Spinal cord (tissue), 9 donors: ENCODE measurements at regions not wholly inside any gene's neighbourhood (a gene's known extent, or its start where the extent isn't known, plus 50 kb on each side); places are given as distances from the start of the nearest gene placed in this dataset.
"Not testable (repeated sequence)": the region's sequence is repeated elsewhere in the genome, so short reads cannot be mapped to it uniquely, and the experiment has no call there.

Source experiments
- DNase-seq, 6 donors: peaks; one replicate each; pipeline versions ENCODE4 v3.0.0 to v3.0.0-alpha.2; 2013 to 2015; ENCODE audit warnings: low spot score in 6 of 6, low read depth in 4 of 6
- H3K27ac ChIP-seq: one replicate; pipeline ENCODE4 v1.5.1; 2013; ENCODE audit warnings: low read depth, low read length, control low read depth
- H3K27me3 ChIP-seq: one replicate; pipeline ENCODE4 v1.6.1; 2013; ENCODE audit warnings: low read length; ENCODE audit not compliant: control insufficient read depth, insufficient read depth
- H3K36me3 ChIP-seq: one replicate; pipeline ENCODE4 v1.6.1; 2013; ENCODE audit warnings: low read length; ENCODE audit not compliant: control insufficient read depth, insufficient read depth
- H3K4me1 ChIP-seq: one replicate; pipeline ENCODE4 v1.6.1; 2013; ENCODE audit warnings: low read length; ENCODE audit not compliant: control insufficient read depth, insufficient read depth
- H3K4me3 ChIP-seq: one replicate; pipeline ENCODE4 v1.5.1; 2013; ENCODE audit warnings: low read depth, low read length, control low read depth
- H3K9me3 ChIP-seq: one replicate; pipeline ENCODE4 v1.6.1; 2013; ENCODE audit warnings: low read length; ENCODE audit not compliant: control insufficient read depth, insufficient read depth
- WGBS: methylation state at CpG from one replicate; pipeline ENCODE4 v1.1.5; 2013; ENCODE audit warnings: missing lambda C conversion rate; ENCODE audit not compliant: insufficient coverage; 5-methylcytosine and 5-hydroxymethylcytosine counted together
- donor health status: healthy.

DNA sequence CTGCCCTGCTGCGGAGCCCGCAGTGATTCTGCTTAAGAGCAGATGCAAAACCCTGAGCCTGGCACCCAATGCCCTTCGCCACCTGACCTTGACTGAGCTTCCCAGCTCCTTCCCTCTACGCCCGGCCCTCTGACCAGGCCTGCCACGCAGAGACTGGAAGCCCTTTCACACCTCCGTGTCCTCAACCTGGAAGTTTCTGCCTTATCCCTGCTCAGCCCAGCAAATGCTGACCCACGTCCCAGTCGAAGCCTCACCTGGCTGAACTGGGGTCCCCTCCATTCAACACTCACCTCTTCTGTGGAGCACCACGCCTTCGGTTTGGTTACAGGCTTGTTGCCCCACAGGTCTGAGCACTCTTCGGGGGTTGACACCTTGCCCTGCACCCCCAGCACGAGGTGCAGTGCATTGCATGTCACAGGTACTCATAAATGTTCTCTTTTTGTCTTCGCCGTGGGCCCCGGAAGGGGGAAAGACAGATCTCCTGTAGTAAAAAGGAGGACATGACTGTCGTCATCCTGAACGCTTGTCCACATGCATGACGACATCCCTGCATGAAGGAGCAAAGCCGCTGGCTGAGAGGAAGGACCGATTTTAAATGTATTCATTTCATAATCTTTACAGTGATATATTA, 153.6 kb upstream of the TNRC6C start:
- Histone ChIP-seq H3K9me3 (no peaks in the 10 kb centered on the region), H3K4me1 (peaks cover 33% of the 10 kb centered on the region), H3K36me3 (no peaks in the 10 kb centered on the region), H3K4me3 (no peak overlapping the region), H3K27me3 (peaks cover 4% of the 10 kb centered on the region), H3K27ac (no peak overlapping the region)
- DNase-seq: no peak
- WGBS: 88% methylated on average over 13 of the region's 21 CpGs

- not testable (repeated sequence) for H3K27me3 ChIP-seq, H3K9me3 ChIP-seq, H3K4me3 ChIP-seq, H3K27ac ChIP-seq, H3K36me3 ChIP-seq, DNase-seq
- H3K4me1 ChIP-seq: peaks cover 33% of the 10 kb centered on the region
- 100% methylated on average over 2 of the region's 6 CpGs for WGBS
These were observed 152.5 kb upstream of the TNRC6C start for GRCh38 chr17:77805970-77806369.

GRCh38 chr17:77807051-77807745, 151.3 kb upstream of the TNRC6C start:
- Histone ChIP-seq H3K27me3 (no peaks in the 10 kb centered on the region), H3K36me3 (no peaks in the 10 kb centered on the region), H3K4me1 (peaks cover 25% of the 10 kb centered on the region), H3K27ac (no peak overlapping the region), H3K4me3 (no peak overlapping the region), H3K9me3 (no peaks in the 10 kb centered on the region)
- WGBS: 80% methylated on average over 7 of the region's 12 CpGs
- DNase-seq: no peak

- no peak for DNase-seq
- Histone ChIP-seq H3K4me1 (peaks cover 18% of the 10 kb centered on the region), H3K27me3 (no peaks in the 10 kb centered on the region), H3K27ac (no peak overlapping the region), H3K36me3 (no peaks in the 10 kb centered on the region), H3K9me3 (no peaks in the 10 kb centered on the region), H3K4me3 (no peak overlapping the region)
- WGBS: 83% methylated on average over 7 of the region's 7 CpGs
These were observed 150.6 kb upstream of the TNRC6C start for GRCh38 chr17:77807746-77808441.

GRCh38 chr17:77808686-77809425, 149.6 kb upstream of the TNRC6C start:
- Histone ChIP-seq H3K27ac (no peak overlapping the region), H3K9me3 (no peaks in the 10 kb centered on the region), H3K4me3 (no peak overlapping the region), H3K4me1 (peaks cover 8% of the 10 kb centered on the region), H3K27me3 (no peaks in the 10 kb centered on the region), H3K36me3 (no peaks in the 10 kb centered on the region)
- WGBS: 85% methylated on average over 10 of the region's 10 CpGs
- no peak for DNase-seq

DNA sequence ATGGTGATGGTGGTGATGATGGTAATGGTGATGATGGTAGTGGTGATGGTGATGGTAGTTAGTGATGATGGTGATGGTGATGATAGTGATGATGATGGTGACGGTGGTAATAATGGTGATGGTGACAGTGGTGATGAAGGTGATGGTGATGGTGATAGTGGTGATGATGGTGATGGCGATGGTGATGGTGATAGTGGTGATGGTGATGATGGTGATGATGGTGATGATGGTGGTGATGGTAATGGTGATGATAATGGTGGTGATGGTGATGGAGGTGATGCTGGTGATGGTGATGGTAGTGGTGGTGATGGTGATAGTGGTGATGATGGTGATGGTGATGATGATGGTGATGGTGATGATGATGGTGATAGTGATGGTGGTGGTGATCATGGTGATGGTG, 148.7 kb upstream of the TNRC6C start:
- 97% methylated on average over 2 of the region's 2 CpGs for WGBS
- DNase-seq: no peak
- no peak overlapping the region for H3K27ac ChIP-seq
- H3K4me1 ChIP-seq: peaks cover 6% of the 10 kb centered on the region
- no peaks in the 10 kb centered on the region for H3K27me3 ChIP-seq
- no peaks in the 10 kb centered on the region for H3K36me3 ChIP-seq
- no peaks in the 10 kb centered on the region for H3K9me3 ChIP-seq
- H3K4me3 ChIP-seq: no peak overlapping the region

- Histone ChIP-seq H3K4me3 (no peak overlapping the region), H3K27ac (no peak overlapping the region), H3K4me1 (peaks cover 7% of the 10 kb centered on the region), H3K27me3 (no peaks in the 10 kb centered on the region), H3K9me3 (no peaks in the 10 kb centered on the region), H3K36me3 (no peaks in the 10 kb centered on the region)
- DNase-seq: no peak
- WGBS: 40% methylated on average over 1 of the region's 1 CpG
These were observed 148.0 kb upstream of the TNRC6C start for GRCh38 chr17:77810536-77810935.

DNA sequence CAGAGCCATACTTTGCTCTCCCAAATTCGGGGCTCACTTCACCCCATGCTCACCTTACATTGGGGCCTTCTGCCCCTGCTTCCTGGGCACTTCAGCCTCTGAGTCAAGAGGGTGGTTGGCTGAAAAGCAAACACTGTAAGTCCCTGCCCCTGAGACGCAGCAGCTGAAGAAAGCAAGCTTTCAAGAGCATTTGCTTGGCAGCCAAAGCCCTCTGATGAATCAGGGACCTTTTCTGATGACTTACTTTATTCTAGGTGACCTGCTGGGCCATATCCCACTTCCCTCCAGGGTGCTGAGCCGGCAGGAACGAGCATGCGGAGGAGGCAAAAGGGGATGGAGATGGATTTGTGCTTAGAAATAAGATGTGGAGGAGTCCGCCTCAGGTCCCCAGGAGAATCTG, 147.0 kb upstream of the TNRC6C start:
- Histone ChIP-seq H3K27me3 (no peaks in the 10 kb centered on the region), H3K27ac (no peak overlapping the region), H3K36me3 (no peaks in the 10 kb centered on the region), H3K4me1 (peaks cover 9% of the 10 kb centered on the region), H3K9me3 (no peaks in the 10 kb centered on the region), H3K4me3 (no peak overlapping the region)
- 53% methylated on average over 6 of the region's 6 CpGs for WGBS
- no peak for DNase-seq

DNA sequence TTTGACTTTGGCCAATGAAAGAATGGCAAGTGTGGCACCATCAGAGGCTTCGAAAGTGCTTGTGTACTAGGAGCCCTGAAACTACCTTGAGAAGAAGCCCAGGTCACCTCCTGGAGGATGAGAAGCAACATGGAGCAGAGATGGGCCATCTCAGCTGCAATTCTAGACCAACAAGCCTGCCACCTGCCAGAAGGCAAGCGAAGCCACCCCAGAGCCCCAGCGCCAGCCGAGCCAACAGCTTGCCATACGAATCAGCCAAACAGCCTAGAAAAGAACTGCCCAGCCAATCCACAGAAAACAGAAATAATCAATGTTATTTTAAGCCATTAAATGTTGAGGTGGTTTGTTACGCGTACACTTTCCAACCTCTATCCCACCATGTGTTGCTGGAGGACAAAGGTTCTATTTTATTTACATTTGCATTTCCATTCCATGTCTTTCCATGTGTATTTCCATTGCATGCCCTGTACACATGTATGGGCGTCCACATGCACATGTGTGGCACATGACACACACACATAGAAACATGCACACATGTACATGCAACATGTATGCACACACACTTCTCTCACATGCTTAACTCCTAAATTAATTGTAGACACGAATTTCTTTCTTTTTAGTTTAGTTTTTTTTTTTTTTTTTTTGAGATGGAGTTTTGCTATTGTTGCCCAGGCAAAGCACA, 144.3 kb upstream of the TNRC6C start:
- Histone ChIP-seq H3K4me1 (peaks cover 14% of the 10 kb centered on the region), H3K27ac (no peak overlapping the region), H3K9me3 (peaks cover 1% of the 10 kb centered on the region), H3K4me3 (no peak overlapping the region), H3K36me3 (no peaks in the 10 kb centered on the region), H3K27me3 (no peaks in the 10 kb centered on the region)
- WGBS: 100% methylated on average over 2 of the region's 9 CpGs
- DNase-seq: no peak
